GM21447 (cell line): ENCODE measurements at regions not wholly inside any gene's neighbourhood (a gene's known extent, or its start where the extent isn't known, plus 50 kb on each side); places are given as distances from the start of the nearest gene placed in this dataset.

Experiments used
- ATAC-seq: cut with Tn5 transposase; IDR thresholded peaks from one replicate; pipeline ENCODE4 v1.9.1; 2021; ENCODE audit not compliant: unreplicated experiment

GRCh38 chr21:35337573-35337972 lies 288.5 kb upstream of the RUNX1 start:
- no peak for ATAC-seq

- no peak for ATAC-seq
Observed at GRCh38 chr21:35336534-35336933, 287.4 kb upstream of the RUNX1 start.

- no peak for ATAC-seq
Observed at GRCh38 chr21:35335951-35336446, 286.9 kb upstream of the RUNX1 start.

- ATAC-seq: no peak
Observed at GRCh38 chr21:35333831-35334618, 284.9 kb upstream of the RUNX1 start.

GRCh38 chr21:35332841-35333426 lies 283.8 kb upstream of the RUNX1 start:
- ATAC-seq: no peak

GRCh38 chr21:35329940-35330660 lies 281.0 kb upstream of the RUNX1 start:
- no peak for ATAC-seq

- no peak for ATAC-seq
Observed at GRCh38 chr21:35328856-35329455, 279.9 kb upstream of the RUNX1 start.

GRCh38 chr21:35326677-35327076 lies 277.6 kb upstream of the RUNX1 start:
- ATAC-seq: no peak

GRCh38 chr21:35325953-35326352 lies 276.9 kb upstream of the RUNX1 start:
- ATAC-seq: no peak

GRCh38 chr21:35324372-35325220 lies 275.5 kb upstream of the RUNX1 start:
- ATAC-seq: no peak

GRCh38 chr21:35323947-35324346 lies 274.8 kb upstream of the RUNX1 start:
- no peak for ATAC-seq

GRCh38 chr21:35321322-35322200 lies 272.5 kb upstream of the RUNX1 start:
- no peak for ATAC-seq

GRCh38 chr21:35319684-35320283 lies 270.7 kb upstream of the RUNX1 start:
- ATAC-seq: no peak

GRCh38 chr21:35316933-35317332 lies 267.8 kb upstream of the RUNX1 start:
- no peak for ATAC-seq

GRCh38 chr21:35316456-35316855 lies 267.4 kb upstream of the RUNX1 start:
- ATAC-seq: no peak

- ATAC-seq: no peak
Observed at GRCh38 chr21:35314857-35315582, 265.9 kb upstream of the RUNX1 start.

- ATAC-seq: no peak
Observed at GRCh38 chr21:35311985-35312384, 262.9 kb upstream of the RUNX1 start.

GRCh38 chr21:35309316-35309715 lies 260.2 kb upstream of the RUNX1 start:
- no peak for ATAC-seq

- ATAC-seq: no peak
Observed at GRCh38 chr21:35303085-35303484, 254.0 kb upstream of the RUNX1 start.
